GM12878 (cell line): ENCODE measurements at regions not wholly inside any gene's neighbourhood (a gene's known extent, or its start where the extent isn't known, plus 50 kb on each side); places are given as distances from the start of the nearest gene placed in this dataset.

Experiments
- ATAC-seq: fragments of 200-7000 bp; cut with Tn5 transposase; 3 replicates; pipeline ENCODE4 v1.9.1; 2020; ENCODE audit warnings: mild to moderate bottlenecking, moderate library complexity
- BruUV-seq: library from RNA; stranded (reverse); fragments of 400-500 nt; replicated peaks from 2 replicates; lab custom pipeline; 2021; lab: Mats Ljungman, UMichigan
- CTCF ChIA-PET: fragments of 300-600 bp; sonication (Branson Sonifier 250); formaldehyde crosslinking; extraction: SDS; loops from one replicate; lab custom pipeline; 2021; ENCODE audit warnings: inconsistent platforms; lab: Yijun Ruan, JAX
- POLR2A ChIA-PET: fragments of 350-600 bp; formaldehyde crosslinking; extraction: SDS; loops from one replicate; lab custom pipeline; 2021; ENCODE audit warnings: inconsistent platforms; lab: Charles Lee
- RAD21 ChIA-PET: fragments of 300-600 bp; sonication (Branson Sonifier 250); formaldehyde crosslinking; loops from one replicate; lab custom pipeline; 2023; ENCODE audit warnings: antibody characterized with exemption; ENCODE audit not compliant: unreplicated experiment; lab: Charles Lee
- SMC1A ChIA-PET: fragments of 300-600 bp; sonication (Branson Sonifier 250); formaldehyde crosslinking; loops from one replicate; lab custom pipeline; 2023; ENCODE audit not compliant: unreplicated experiment, uncharacterized antibody; lab: Charles Lee
- DNase-seq: peaks from one replicate; pipeline ENCODE4 v3.0.0-alpha.2; 2011; ENCODE audit warnings: low read depth, low spot score
- FAIRE-seq: peaks from 3 replicates; lab custom pipeline; 2011; peaks lifted over from hg19 to GRCh38; lab: Jason Lieb, UNC
- H2AFZ ChIP-seq: 2 replicates; pipeline ENCODE4 v1.6.0; 2011; ENCODE audit warnings: low read depth, low read length, control low read depth; ENCODE audit not compliant: control insufficient read depth
- H3K27ac ChIP-seq: 2 replicates; pipeline ENCODE4 v1.5.1; 2011; ENCODE audit warnings: control low read depth; ENCODE audit not compliant: control insufficient read depth, insufficient read depth
- H3K27me3 ChIP-seq, 2 experiments: replicated peaks in 1 of 2; 2 replicates each; pipeline versions ENCODE4 v1.6.0 to v1.6.1; 2011; ENCODE audit warnings: low read length in 1 of 2; ENCODE audit not compliant: control insufficient read depth in 2 of 2, insufficient read depth in 2 of 2
- H3K36me3 ChIP-seq, 2 experiments: 2 replicates each; pipeline ENCODE4 v1.5.1; 2011; ENCODE audit warnings: low read length in 1 of 2; ENCODE audit not compliant: control insufficient read depth in 2 of 2, insufficient read depth in 2 of 2
- H3K4me1 ChIP-seq: 2 replicates; pipeline ENCODE4 v1.6.1; 2011; ENCODE audit warnings: mild to moderate bottlenecking, low read length, moderate library complexity, mixed read lengths; ENCODE audit not compliant: control insufficient read depth, insufficient read depth
- H3K4me2 ChIP-seq: 2 replicates; pipeline ENCODE4 v1.6.0; 2011; ENCODE audit warnings: control low read depth; ENCODE audit not compliant: control insufficient read depth, insufficient read depth
- H3K4me3 ChIP-seq: fragments of 200-600 bp; sonication (generic); 2 replicates; pipeline ENCODE4 v1.5.1; 2016
- H3K79me2 ChIP-seq: 2 replicates; pipeline ENCODE4 v1.6.0; 2011; ENCODE audit warnings: low read length; ENCODE audit not compliant: control insufficient read depth, insufficient read depth
- H3K9ac ChIP-seq: 2 replicates; pipeline ENCODE4 v1.8.0; 2011; ENCODE audit warnings: low read length, control low read depth, mixed read lengths; ENCODE audit not compliant: control insufficient read depth, insufficient read depth
- H3K9me3 ChIP-seq: replicated peaks from 3 replicates; pipeline ENCODE4 v1.5.1; 2011; ENCODE audit warnings: mild to moderate bottlenecking, low read length; ENCODE audit not compliant: control insufficient read depth, insufficient read depth
- H4K20me1 ChIP-seq: 2 replicates; pipeline ENCODE4 v1.6.0; 2011; ENCODE audit not compliant: control insufficient read depth, insufficient read depth
- BCL3 ChIP-seq: IDR thresholded peaks from 2 replicates; pipeline ENCODE4 v1.6.1; 2011; ENCODE audit warnings: borderline replicate concordance, low read depth, mild to moderate bottlenecking, moderate library complexity, low read length; ENCODE audit not compliant: insufficient read depth, poor library complexity, severe bottlenecking
- CREB1 ChIP-seq: IDR thresholded peaks from 2 replicates; pipeline ENCODE4 v1.6.1; 2012; ENCODE audit warnings: low read depth, mild to moderate bottlenecking, inconsistent platforms
- EED ChIP-seq: sonication (generic); IDR thresholded peaks from 2 replicates; pipeline ENCODE4 v1.6.1; 2016; ENCODE audit warnings: antibody characterized with exemption, low read depth
- EP300 ChIP-seq, 2 experiments: fragments of 150-350 bp in 1 of 2; IDR thresholded peaks; 2 replicates each; pipeline ENCODE4 v1.6.1; 2011 to 2012; ENCODE audit warnings: low read depth in 2 of 2, low read length in 2 of 2, borderline replicate concordance in 1 of 2, improper control_type of control experiment in 1 of 2, inconsistent platforms in 1 of 2; ENCODE audit not compliant: control insufficient read depth in 1 of 2
- EZH2 ChIP-seq: IDR thresholded peaks from 2 replicates; pipeline ENCODE4 v1.6.1; 2012; ENCODE audit warnings: low read depth, mild to moderate bottlenecking, control low read depth, inconsistent platforms, low read length, borderline replicate concordance; ENCODE audit not compliant: control insufficient read depth
- MTA3 ChIP-seq: IDR thresholded peaks from 2 replicates; pipeline ENCODE4 v1.6.1; 2012; ENCODE audit warnings: low read length, inconsistent platforms, borderline replicate concordance
- MYB ChIP-seq: fragments of 150-350 bp; IDR thresholded peaks from 2 replicates; pipeline ENCODE4 v1.6.1; 2014; ENCODE audit warnings: mild to moderate bottlenecking, low read depth, low read length, borderline replicate concordance
- PAX5 ChIP-seq: IDR thresholded peaks from 2 replicates; pipeline ENCODE4 v1.6.1; 2011; ENCODE audit warnings: low read depth, low read length, borderline replicate concordance
- PAX8 ChIP-seq: fragments of 450-650 bp; IDR thresholded peaks from 2 replicates; pipeline ENCODE4 v1.6.1; 2017; ENCODE audit warnings: mild to moderate bottlenecking, moderate library complexity
- PKNOX1 ChIP-seq: fragments of 450-650 bp; IDR thresholded peaks from 2 replicates; pipeline ENCODE4 v1.6.1; 2016; ENCODE audit warnings: mild to moderate bottlenecking
- RELB ChIP-seq: fragments of 450-650 bp; IDR thresholded peaks from 2 replicates; pipeline ENCODE4 v1.6.1; 2017; ENCODE audit warnings: low read depth, mild to moderate bottlenecking, moderate library complexity
- ZBTB33 ChIP-seq: fragments of 450-650 bp; IDR thresholded peaks from 2 replicates; pipeline ENCODE4 v1.6.1; 2017; ENCODE audit warnings: mild to moderate bottlenecking
- ZNF384 ChIP-seq: IDR thresholded peaks from 2 replicates; pipeline ENCODE4 v1.6.1; 2012; ENCODE audit warnings: low read depth, mild to moderate bottlenecking, low read length, improper control_type of control experiment, borderline replicate concordance
- WGBS: methylation state at CpG from one replicate; pipeline ENCODE4 v1.1.6; 2016; ENCODE audit warnings: low lambda C conversion rate; ENCODE audit not compliant: insufficient replicate concordance, insufficient coverage; ENCODE audit errors: missing lambda C conversion rate; 5-methylcytosine and 5-hydroxymethylcytosine counted together
- in situ Hi-C: fragments of 300-500 bp; cut with MboI; formaldehyde crosslinking; loops from 9 replicates; pipeline ENCODE4 v1.14.3; 2018; ENCODE audit warnings: mixed read lengths
- intact Hi-C: fragments of 100-400 bp; cut with micrococcal nuclease; formaldehyde crosslinking; loops from one replicate; pipeline ENCODE4 v1.14.2; 2022; ENCODE audit not compliant: unreplicated experiment

- no TSS peak for BruUV-seq
- Histone ChIP-seq H3K9ac (no peak overlapping the region), H3K27ac (no peak overlapping the region), H3K4me2 (no peak overlapping the region), H4K20me1 (no peaks in the 10 kb centered on the region), H3K4me1 (no peaks in the 10 kb centered on the region), H2AFZ (no peak overlapping the region), H3K36me3 (no peaks in the 10 kb centered on the region), H3K79me2 (no peaks in the 10 kb centered on the region), H3K27me3 (no peaks in the 10 kb centered on the region), H3K9me3 (no peaks in the 10 kb centered on the region), H3K4me3 (no peak overlapping the region)
- RAD21 ChIA-PET, result no interaction called here
- TF ChIP-seq EZH2, result no peak
- no peak for TF ChIP-seq BCL3
- no peak for TF ChIP-seq EED
- TF ChIP-seq PAX8, result no peak
- no peak for TF ChIP-seq MTA3
- no peak for TF ChIP-seq ZBTB33
- no peak for TF ChIP-seq ZNF384
- no peak for TF ChIP-seq PAX5
- no peak for TF ChIP-seq CREB1
- no peak for TF ChIP-seq RELB
- TF ChIP-seq PKNOX1, result no peak
- TF ChIP-seq EP300 (IDR thresholded peaks at IDR 0.05; ENCODE audit: borderline replicate concordance in 1 of 2, control insufficient read depth in 1 of 2, low read depth in 2 of 2, low read length in 2 of 2), result no peak
- TF ChIP-seq MYB, result no peak
- intact Hi-C loops (no loop called here), in situ Hi-C loops (no loop called here)
- POLR2A ChIA-PET, result no interaction called here
- DNase-seq (no peak), ATAC-seq (no peak), FAIRE-seq (no peak)
- 0% methylated on average over 2 of the region's 2 CpGs for WGBS
- CTCF ChIA-PET, result no interaction called here
- SMC1A ChIA-PET, result no interaction called here
Measured at GRCh38 chr3:18586076-18586475, 160.9 kb upstream of the SATB1 start.
